ENCODE measurements at regions not wholly inside any gene's neighbourhood (a gene's known extent, or its start where the extent isn't known, plus 50 kb on each side); places are given as distances from the start of the nearest gene placed in this dataset.

- TF ChIP-seq CTCF (IDR thresholded peaks at IDR 0.05), result no peak
- TF ChIP-seq POLR2A (IDR thresholded peaks at IDR 0.05), result no peak
These were observed 57.0 kb upstream of the PREP start for GRCh38 chr6:105459864-105460263.

All from thyroid gland (tissue), 4 donors.